ENCODE measurements at regions not wholly inside any gene's neighbourhood (a gene's known extent, or its start where the extent isn't known, plus 50 kb on each side); places are given as distances from the start of the nearest gene placed in this dataset.

- no peak for TF ChIP-seq CTCF (IDR thresholded peaks at IDR 0.05)
- TF ChIP-seq EZH2 (IDR thresholded peaks at IDR 0.05; ENCODE audit: borderline replicate concordance, insufficient read depth, low read depth, low read length, poor library complexity, severe bottlenecking), result no peak
Observed at GRCh38 chr2:18309188-18309587, 251.3 kb downstream of the RDH14 start.

Measured in B cell (primary cell).